ENCODE measurements at regions not wholly inside any gene's neighbourhood (a gene's known extent, or its start where the extent isn't known, plus 50 kb on each side); places are given as distances from the start of the nearest gene placed in this dataset.

GRCh38 chr10:121110369-121110768 is 259.2 kb downstream of the WDR11 start:
- in situ Hi-C loops (cut with MboI) (no loop called here), intact Hi-C loops (cut with micrococcal nuclease; ENCODE audit: unreplicated experiment) (no loop called here)
- H3K4me3 ChIP-seq, result no peak overlapping the region
- no peaks in the 10 kb centered on the region for H3K36me3 ChIP-seq (ENCODE audit: control insufficient read depth in 2 of 2, insufficient read depth in 2 of 2, low read length in 1 of 2)
- TF ChIP-seq HDGF (IDR thresholded peaks at IDR 0.05) (no peak), ELK1 (IDR thresholded peaks at IDR 0.05; ENCODE audit: low read depth, low read length) (no peak), PAX5 (IDR thresholded peaks at IDR 0.05; ENCODE audit: borderline replicate concordance, low read depth, low read length) (no peak), SKIL (IDR thresholded peaks at IDR 0.05; ENCODE audit: low read depth, poor library complexity, severe bottlenecking) (no peak), BCL11A (IDR thresholded peaks at IDR 0.05; ENCODE audit: low read depth, low read length) (no peak), POU2F2 (IDR thresholded peaks at IDR 0.05; ENCODE audit: borderline replicate concordance, low read depth, low read length) (no peak), ASH2L (IDR thresholded peaks at IDR 0.05; ENCODE audit: borderline replicate concordance, low read depth) (no peak), BCLAF1 (IDR thresholded peaks at IDR 0.05) (no peak), MAX (IDR thresholded peaks at IDR 0.05; ENCODE audit: low read depth, low read length) (no peak), ZBTB4 (CRISPR knock-in tag; IDR thresholded peaks at IDR 0.05) (no peak)
- ChIA-PET RAD21 (ENCODE audit: unreplicated experiment) (no interaction called here), CTCF (no interaction called here), POLR2A (no interaction called here), SMC1A (ENCODE audit: uncharacterized antibody, unreplicated experiment) (no interaction called here)
- DNase-seq (ENCODE audit: low read depth, low spot score), result no peak
- no TSS peak for BruUV-seq (replicated peaks)
- H3K9me3 ChIP-seq (replicated peaks; ENCODE audit: control insufficient read depth, insufficient read depth, low read length), result no peaks in the 10 kb centered on the region; the same call in 2 of the 3 replicates
- no peak overlapping the region for H3K9ac ChIP-seq (ENCODE audit: control insufficient read depth, insufficient read depth, low read length)
- no peak for FAIRE-seq
- no peaks in the 10 kb centered on the region for H3K79me2 ChIP-seq (ENCODE audit: control insufficient read depth, insufficient read depth, low read length)
- ATAC-seq, result no peak
- H3K27me3 ChIP-seq (replicated peaks in 1 of 2; ENCODE audit: control insufficient read depth in 2 of 2, insufficient read depth in 2 of 2, low read length in 1 of 2), result no peaks in the 10 kb centered on the region
- H2AFZ ChIP-seq (ENCODE audit: control insufficient read depth, low read depth, low read length), result no peak overlapping the region
- no peaks in the 10 kb centered on the region for H4K20me1 ChIP-seq (ENCODE audit: control insufficient read depth, insufficient read depth)
- H3K4me2 ChIP-seq (ENCODE audit: control insufficient read depth, insufficient read depth), result no peak overlapping the region
- no peaks in the 10 kb centered on the region for H3K4me1 ChIP-seq (ENCODE audit: control insufficient read depth, insufficient read depth, low read length)
- no peak overlapping the region for H3K27ac ChIP-seq (ENCODE audit: control insufficient read depth, insufficient read depth)

Measured in GM12878 (cell line).